HG02943 (cell line): ENCODE measurements at regions not wholly inside any gene's neighbourhood (a gene's known extent, or its start where the extent isn't known, plus 50 kb on each side); places are given as distances from the start of the nearest gene placed in this dataset.

ENCODE experiments used
- ATAC-seq: cut with Tn5 transposase; IDR thresholded peaks from one replicate; pipeline ENCODE4 v1.9.1; 2021; ENCODE audit warnings: mild to moderate bottlenecking, low read depth, moderate library complexity; ENCODE audit not compliant: unreplicated experiment

DNA sequence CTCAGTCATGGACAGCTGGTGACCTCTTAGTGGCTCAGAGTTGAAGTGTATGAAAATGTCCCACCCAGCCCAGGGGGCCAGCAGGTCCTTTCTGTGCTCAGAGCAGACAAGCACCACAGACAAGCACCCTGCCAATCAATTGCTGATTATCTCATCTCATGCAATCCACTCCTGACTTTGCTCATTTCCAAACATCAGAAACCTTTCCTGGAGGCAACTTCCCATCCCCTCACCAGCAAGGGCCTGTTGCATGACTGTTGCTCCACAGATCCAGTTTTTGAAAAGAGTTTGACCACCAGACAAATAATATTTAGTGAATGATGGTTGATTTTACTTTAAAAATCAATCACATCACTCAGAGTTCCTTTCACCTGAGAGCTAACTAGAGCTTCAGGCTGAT lies 397.3 kb upstream of the KLF4 start:
- ATAC-seq: no peak

DNA sequence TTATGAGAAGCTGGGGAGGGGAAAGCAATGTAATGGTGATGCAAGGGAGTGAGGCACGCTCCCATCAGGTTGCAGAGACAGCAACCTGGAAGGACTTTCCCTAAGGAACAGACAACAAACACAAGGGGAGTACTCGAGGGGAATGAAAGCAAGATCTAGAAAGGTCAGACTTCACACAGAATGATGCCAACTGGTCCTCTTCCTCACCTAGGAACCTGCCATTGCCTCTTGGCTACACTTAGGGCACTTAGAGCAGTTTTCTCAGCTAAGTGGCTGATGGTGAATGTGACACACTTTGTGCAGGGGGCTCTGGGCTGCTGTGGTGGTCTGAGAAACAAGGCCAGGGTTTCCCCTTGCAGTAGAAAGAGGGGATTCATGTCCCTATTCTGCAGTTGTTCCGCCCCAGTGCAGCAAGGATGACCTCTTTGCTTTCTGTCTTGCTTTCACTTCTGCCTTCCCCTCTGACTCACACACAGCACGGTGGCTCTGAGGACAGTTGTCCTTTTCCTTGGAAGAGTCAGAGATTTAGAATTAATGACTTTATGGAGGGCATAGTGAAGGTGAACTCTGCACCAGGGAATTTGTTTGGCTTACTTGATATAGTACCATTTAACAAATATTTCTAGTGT lies 394.0 kb upstream of the KLF4 start:
- ATAC-seq: peak; percentile 95

DNA sequence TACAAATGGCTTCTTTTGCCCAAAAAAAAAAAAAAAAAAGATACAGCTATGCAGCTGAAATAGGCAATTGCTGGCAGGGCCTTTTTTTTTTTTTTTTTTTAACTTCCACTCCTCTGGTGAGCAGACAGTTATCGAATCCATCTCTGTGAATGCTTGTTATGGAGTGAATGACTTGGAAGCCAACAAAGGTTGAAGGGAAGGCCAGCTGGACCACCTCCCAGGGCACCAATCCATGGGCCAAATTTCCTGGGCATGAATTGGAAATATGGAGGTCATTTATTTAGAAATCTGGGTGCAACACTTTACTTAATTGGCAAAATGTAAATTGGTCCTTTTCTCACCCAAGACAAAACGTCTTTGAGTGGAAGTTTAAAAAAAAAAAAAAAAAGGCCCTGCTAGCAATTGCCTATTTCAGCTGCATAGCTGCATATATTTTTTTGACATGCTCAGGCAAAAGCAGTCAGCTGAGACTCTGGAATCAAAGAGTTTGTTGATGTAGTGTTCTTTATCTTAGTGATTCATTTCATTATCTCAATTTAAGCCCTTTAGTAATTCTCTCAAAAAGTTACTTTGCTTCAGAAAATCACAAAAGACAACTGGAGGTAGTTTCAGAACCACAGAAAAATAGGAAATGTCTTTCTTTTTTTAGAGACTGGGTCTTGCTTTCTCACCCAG lies 392.2 kb upstream of the KLF4 start:
- ATAC-seq: no peak

DNA sequence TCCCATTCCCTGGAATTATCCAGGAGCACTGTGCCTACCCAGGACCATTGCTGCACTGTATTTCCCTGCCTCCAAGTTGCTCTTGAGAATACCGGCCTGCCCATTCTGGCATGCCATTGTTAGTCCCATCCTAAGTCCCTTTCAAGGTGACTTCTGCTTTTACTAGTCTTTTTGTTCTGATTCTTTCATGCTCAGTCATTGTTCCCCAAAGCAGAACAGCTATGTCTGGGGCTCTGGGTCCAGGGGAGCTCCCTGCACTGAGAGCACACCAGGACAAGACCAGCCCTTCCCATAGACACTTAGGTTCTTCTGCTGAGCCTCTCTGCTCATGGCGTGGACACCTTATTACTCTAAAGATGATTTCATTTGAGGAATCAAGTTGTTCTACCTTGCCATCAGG lies 388.9 kb upstream of the KLF4 start:
- no peak for ATAC-seq

DNA sequence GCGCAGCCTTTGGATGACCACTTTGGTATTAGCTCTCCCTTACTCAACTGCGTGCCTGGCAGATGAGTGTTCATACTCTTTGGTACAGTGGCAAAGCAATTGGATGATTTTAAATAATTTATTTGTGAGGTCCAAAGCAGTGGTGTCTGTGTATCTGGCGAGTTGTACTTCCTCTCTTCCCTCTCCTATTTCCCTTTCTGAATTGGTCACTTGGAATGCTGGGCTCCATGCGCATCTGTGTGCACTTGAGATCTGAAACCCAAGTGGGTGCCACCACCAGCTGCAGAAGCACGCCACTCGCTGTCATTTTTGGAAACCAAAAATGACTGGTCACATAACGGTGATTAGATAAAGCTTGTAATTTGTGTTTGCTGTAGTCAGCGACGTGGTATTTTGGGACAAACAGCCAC lies 386.0 kb upstream of the KLF4 start:
- ATAC-seq: no peak

DNA sequence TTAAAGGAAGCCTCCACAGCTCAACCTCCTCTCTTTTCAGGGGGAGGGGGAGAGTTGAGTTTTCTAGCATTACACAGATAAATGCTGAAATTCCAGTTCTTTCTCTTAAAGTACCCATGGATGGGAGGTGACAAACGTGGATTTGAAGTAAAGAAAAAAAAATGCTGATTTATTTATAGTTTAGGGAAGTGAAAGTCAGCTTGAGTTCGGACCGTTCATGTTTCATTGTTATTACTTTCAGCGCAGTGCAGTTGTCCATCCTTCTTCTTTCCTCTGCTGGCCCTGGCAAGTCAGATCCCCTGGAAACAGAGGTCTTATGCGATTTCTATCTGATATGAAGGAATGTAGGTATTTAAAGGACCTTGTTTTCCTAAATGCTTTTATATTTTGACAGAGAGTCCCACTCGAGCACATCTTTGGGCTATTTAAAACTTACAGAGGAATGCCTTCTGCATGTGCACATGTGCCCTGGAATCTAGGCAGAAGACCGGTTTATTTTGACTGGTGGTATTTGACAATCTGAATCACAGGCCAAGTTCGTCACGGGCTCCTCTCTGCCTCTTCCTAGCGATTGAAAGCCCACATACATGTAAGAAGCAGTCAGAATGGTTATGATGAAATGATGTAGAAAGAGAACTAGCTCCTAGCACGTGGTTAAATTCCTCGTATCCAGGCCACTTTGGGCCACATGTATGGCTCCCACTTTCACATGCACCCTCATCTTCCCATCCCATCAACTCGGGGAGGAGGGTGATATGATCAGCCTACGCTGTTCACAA lies 385.2 kb upstream of the KLF4 start:
- ATAC-seq: peak; percentile 53

DNA sequence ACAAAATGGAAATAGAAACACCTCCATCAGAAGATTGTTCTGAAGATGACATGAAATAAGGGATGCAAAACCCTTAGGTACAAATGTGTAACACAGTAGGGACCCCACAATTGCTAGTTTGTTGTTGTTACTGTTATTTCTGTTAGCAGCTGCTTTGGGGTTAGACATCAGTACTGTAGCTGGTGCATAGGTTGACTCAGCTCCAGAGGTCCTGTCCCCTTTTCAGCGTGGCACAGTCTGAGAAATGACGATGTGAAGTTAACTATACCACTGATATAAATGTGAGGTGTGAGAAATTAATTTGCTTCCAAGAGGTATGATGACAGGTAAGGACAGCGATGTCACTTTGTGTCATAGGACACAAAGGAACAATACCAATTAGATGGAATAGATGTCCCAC lies 384.6 kb upstream of the KLF4 start:
- ATAC-seq: peak; percentile 24

DNA sequence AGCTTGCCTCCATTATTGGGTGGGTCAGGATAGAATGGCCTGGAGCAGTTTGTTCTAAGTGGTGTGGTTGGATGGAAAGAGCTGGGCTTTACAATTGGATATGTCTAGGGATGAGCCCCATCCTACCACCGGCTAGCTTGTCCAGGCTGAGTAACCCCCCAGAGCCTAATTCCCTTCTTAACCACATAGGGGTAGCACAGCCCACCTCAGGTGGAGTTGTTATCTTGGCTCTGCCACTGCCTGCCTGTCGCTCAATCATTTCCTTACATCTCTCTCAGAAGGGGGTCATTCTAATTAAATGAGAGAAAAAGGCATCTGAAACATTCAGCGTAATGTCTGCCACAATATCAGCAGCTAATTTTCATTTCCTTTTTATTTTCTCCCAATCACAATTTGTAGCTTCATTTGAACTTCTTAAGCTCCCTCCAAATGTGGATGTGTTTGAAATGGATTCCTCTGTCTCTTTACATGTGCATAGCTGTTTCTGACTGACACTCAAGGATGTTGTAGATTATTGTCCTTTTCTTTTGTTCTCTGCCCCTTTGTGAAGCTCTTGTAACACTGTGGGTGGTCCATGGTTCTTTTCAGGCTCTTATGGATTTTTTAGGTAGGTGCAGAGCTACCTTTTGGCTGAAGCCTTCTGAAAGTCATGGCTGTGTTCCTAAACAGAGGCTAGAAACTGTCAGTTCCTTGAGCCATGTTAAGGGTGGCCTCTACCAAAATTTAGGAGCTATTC lies 383.1 kb upstream of the KLF4 start:
- no peak for ATAC-seq

DNA sequence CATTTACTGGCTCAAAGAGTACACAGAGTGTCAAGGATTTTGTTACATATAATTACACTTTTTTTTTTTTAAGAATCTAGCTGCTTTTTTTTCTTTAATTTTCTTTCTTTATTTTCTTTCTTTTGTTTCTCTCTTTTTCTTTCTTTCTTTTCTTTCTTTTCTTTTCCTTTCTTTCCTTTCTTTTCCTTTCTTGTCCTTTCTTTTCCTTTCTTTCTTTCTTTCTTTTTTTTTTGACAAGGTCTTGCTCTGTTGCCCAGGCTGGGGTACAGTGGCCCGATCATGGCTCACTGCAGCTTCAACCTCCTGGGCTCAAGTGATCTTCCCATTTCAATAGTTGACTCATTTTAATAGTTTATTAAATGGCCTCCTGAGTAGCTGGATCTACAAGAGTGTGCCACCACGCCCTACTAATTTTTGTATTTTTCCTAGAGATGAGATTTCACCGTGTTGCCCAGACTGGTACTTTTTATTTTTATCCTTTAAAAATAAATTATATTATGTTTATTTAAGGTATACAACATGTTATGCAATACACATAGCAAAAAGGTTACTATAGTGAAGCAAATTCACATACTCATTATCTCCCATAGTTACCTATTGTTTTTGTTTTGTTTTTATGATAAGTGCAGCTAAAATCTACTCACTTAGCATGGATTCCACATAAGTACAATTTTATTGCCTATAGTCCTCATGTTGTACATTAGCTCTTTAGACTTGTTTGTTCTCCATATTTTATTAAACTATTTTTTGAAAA lies 381.5 kb upstream of the KLF4 start:
- no peak for ATAC-seq

DNA sequence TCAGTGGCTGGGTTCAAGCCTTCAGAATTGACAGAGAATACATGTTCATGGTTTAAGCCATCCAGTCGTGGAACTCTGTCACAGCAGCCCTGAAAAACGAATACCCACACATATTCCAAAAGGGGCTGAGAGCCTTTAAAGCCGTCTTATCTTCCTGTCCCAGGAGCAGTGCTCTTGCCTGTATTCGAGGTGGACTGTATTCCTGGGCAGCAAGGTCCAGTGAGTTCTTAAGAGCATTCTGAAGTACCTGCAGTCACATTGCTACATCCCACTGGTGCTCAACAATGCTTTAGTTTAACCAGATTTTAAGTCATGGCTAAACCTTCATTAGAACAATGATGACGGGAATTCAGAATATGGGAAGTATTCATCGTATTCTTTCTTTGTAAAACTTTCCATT lies 380.7 kb upstream of the KLF4 start:
- no peak for ATAC-seq

DNA sequence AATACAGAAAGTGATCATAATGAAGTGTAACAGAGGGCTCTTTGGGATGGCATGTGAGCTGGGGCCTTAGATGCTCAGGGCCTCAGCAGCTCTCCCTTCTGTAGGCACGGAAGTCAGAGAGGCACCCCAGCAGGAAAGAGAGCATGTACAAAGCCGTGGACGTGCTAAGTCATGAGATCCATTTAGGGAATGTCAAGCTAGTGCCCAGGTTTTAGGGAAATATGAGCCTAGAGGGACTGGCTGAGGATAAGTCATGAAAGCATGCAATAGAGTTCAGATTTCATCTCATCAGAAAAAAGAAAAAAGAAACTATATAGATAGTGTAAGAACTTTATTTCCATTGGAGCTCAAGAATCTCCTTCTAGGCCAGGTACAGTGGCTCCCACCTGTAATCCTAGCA lies 379.5 kb upstream of the KLF4 start:
- ATAC-seq: no peak

DNA sequence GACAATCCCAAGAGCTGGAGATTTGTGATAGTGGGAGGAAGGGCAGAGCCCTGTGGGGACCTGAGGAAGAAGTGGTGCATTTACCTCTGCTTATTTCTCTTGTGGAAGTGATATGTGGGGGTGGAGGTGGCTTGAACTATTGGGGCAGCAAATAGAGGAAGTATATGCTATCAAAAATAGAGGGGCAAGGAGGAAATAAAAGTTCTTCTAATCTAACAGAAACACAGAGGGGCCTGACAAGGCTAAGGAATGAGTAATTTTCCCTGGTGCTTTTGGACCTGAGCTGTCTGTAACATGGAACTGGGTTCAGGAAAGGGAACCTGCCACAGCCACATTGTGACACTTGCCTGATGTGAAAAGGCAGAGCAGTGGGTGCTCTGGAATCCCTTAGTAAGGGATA lies 378.6 kb upstream of the KLF4 start:
- no peak for ATAC-seq

DNA sequence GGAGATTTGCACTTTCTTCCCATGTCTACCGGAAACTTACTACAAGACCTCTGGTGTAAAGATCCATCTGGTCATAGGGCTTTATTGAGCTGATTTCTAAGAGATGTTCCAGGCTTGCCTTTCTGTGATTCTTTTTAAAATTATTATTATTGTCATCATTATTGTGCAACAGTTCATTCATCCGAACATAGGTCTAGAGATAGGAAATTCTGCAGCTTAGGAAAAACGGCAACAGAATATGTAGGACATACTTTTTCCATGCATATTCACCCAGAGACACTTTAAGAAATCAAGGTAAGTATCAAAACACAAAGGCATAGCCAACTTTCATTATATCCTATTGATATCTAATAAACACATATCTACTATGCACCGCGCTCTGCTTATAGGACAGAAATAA lies 378.2 kb upstream of the KLF4 start:
- ATAC-seq: no peak

DNA sequence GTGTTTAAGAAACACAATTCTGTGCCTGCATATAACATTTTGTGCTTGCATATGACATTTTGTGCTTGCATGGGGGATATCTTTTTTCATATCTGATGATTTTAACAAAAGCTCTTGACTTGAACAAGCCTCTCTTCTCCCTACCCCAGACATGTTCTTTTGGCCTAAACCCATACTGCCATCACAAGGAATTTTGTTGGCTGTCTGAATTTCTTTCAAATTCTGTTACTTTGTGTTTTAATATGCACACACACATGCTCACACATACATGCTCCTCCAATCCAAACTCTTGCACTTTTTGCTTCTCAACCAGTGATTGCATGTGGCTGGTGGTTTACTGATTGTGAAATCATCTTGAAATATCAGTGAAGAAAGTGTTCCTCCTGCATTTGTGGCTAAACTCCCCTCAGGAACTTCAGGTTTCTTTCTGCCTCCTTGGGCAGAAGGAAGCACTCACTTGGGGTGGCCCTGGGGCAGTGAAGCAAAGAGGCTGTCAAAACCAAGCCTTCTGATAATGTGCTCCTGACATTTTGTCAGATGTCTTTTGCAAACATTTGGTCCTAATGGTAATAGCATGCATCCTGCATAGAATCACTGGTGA lies 377.2 kb upstream of the KLF4 start:
- ATAC-seq: no peak

DNA sequence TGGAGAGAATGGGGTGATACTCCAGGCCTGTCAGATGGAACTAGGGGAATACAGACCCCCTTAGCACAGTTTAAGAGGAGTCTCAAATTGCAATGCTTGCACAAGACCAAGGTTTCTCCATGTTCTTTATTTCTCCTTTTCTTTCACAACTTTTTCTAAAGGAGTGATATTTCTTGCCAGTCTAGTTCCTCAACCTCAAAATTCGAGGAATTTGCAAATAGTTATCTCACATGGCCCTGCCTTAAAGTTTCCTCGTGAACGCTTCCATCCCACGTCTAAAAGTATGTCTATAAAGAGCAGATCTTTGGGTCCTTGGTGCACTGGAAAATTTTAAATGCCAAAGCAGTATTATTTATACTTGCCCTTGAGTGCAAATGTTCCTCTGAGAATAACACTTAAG lies 373.8 kb upstream of the KLF4 start:
- ATAC-seq: no peak

DNA sequence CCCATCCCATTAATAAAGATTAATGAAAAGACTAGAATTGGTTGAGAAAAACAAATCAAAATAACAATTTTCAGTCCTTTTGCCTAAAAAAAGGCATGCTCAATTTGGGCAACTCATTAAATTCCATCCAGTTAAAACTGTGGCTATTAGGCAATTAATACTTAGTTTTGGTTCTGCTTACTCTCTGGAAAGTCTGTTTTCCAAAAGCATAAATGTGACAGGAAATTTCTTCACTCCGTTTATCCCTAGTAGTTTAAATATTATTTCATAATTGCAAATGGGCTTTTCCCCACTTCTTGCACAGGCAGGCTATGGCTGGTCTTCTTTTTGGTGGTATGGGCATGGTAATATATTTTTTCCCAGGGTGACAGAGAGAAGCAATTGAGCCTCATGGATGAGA lies 373.3 kb upstream of the KLF4 start:
- no peak for ATAC-seq

DNA sequence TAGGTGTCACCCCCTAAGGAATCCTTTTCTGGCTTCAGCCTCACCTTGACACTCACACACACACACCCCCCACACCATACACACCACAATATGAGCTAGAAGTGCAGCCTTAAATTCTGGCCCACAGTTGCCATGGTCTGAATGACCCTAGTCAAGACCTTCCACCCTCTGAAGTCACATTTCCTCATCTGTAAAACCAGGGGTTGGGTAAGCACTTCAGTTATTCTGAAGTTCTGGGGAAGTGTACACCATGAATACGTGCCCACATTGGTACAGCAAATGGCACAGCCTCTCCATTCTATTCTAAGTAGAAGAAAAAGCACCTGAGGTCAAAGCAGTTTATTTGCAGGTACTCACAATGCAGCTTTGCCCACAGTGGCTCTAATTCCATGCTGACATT lies 372.8 kb upstream of the KLF4 start:
- ATAC-seq: no peak

DNA sequence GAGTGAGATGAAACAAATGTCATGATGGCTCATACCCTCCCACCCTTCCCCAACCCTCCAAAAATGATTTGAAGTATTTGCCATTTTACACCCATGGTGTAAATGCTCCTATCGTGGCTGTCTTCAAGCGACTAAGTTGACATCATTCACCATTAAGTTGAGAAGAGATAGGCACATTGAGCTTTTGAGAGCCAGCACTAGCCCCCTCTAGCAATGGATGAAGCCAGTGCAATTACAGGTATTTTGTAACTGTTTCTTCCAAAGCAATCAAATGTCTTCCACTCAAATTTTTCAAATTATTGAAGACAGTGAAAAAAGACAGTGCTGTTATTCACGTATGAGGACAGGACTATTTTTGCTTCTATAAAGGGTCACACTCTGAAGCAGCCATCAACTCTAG lies 371.5 kb upstream of the KLF4 start:
- ATAC-seq: no peak

DNA sequence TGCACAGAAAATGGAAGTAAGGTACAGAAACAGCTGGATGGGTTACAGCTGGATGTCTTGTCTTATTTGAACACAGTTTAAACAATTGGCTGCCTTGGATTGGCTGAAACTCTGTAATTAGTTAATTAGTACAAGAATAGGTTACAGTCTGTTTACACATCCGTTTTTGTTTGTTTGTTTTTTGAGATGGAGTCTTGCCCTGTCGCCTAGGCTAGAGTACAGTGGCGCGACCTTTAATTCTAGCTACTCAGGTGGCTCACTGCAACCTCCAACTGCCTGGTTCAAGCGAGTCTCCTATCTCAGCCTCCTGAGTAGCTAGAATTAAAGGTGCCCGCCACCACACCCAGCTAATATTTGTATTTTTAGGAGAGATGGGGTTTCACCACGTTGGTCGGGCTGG lies 368.7 kb upstream of the KLF4 start:
- no peak for ATAC-seq

DNA sequence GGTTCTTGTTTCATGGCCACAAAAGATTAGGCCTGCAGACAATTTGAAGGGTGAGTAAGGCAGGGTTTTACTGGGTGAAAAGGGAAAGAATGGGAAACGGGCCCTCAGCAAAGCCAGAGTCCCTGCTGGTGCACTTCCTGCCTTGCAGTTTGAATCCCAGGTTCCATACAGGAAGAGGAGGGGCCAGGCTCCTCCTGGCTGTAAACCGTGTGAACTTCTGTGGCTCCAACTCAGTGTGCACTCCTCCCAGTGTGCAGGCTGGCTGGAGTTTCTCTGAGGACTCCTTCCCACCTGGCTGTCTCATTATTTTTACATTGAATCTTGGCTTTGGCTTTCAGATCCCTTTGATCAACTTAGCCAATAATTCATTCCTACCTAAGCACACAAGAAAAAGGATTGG lies 367.1 kb upstream of the KLF4 start:
- ATAC-seq: no peak
